GM18907 (cell line): ENCODE measurements at regions not wholly inside any gene's neighbourhood (a gene's known extent, or its start where the extent isn't known, plus 50 kb on each side); places are given as distances from the start of the nearest gene placed in this dataset.
A peak's percentile ranks its signal among the peaks of the same experiment; 100 is the strongest.

Experiments used
- ATAC-seq: cut with Tn5 transposase; IDR thresholded peaks from one replicate; pipeline ENCODE4 v1.9.1; 2021; ENCODE audit warnings: mild to moderate bottlenecking, moderate library complexity; ENCODE audit not compliant: unreplicated experiment

DNA sequence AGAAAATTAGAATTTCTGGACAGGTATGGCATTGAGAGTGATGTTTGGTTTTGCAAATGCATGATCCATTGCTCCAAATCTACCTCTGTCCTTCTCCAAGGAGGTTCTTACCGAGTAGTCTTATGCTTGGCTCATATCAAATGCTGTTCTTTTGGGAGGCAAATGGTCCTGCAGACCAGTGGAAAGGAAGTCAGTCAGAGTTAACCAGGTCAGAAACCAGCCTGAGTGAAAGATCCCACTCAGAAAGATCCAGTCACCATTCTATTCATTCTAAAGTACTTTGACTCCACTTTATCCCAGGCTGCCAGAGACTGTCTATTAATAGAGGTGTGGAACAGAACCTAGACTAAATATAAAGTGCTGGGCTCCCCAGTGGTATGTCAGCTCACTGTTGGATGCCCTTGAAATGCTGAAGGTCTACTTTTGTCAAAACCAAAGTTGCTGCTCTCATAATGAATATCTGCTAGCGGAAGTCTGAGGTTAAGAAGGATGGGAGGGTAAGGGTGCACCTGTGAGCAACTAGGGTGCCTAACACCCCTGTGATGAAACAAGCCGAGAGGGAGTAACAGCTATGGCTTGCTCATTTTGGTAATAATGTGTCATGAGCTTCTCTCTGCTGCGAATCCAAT, 302.2 kb downstream of the ZNF608 start:
- ATAC-seq, result peak; percentile 100

DNA sequence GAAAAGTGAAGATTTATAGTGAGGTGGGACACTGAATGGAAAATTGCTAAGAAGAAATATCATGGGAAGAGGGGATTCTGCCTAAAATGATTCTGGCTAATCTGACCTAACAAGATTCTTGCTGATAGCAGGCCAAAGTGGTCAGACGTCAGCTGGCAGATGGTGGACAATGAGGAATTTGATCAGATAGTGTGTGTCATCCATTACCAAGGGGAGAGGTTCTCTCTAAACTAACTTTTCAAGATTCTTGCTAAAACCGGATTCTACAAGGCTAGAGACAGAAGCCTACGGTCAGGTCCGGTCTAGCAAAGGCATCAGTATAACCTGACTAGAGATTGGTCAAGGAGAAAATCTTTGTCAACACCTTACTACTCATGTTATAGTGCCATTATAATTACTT, 306.0 kb downstream of the ZNF608 start:
- ATAC-seq, result no peak

DNA sequence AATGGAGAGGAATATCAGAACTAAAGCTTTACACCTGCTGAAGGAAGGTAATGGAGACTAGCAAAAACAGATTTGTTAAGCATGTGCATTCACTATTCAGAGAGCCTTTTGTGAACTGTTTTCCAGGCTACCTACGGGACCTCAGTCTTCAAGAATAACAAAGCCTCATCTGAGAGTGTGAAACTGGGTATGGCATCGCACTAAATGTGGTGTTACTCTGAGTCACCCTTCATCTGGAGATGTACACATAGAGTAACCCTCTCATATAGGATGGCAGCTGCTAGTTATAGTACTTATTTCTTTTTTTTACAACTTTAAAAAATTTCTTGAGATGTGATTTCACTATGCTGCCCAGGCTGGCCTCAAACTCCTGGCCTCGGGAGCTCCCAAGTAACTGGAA, 306.8 kb downstream of the ZNF608 start:
- ATAC-seq, result no peak

DNA sequence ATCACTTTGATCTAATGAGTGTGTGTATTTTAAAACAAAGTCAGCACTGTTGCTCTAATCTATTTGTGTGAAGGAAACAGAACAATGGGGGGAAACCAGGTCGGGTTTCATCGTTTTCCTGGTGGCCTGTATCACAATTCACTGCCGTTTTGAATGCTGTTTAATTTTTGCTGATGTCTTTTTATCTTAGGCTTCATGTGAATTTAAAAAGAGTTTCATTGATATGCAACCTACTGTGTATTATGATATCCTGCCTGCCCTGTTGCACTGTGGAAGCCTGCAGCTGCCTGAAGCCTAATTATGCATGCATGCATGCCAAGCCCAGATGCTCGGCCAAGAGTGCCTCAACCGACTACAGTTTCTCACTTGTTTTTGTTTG, 307.5 kb downstream of the ZNF608 start:
- no peak for ATAC-seq

- ATAC-seq, result no peak
Measured at GRCh38 chr5:124438026-124438902, 308.2 kb downstream of the ZNF608 start.

DNA sequence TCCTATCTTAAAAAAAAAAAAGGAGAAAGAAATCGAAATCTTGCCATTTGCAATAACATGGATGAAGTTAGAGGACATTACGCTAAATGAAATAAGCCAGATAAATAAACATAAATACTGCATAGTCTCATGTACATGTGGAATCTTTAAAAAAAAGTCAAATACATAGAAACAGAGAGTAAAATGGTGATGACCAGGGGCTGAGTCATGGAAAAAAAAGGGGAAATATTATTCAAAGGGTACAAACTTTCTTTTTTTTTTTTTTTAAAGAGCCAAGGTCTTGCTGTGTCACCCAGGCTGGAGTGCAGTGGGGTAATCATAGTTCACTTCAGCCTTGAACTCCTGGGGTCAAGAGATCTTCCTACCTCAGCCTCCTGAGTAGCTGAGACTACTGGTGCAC, 310.1 kb downstream of the ZNF608 start:
- no peak for ATAC-seq

DNA sequence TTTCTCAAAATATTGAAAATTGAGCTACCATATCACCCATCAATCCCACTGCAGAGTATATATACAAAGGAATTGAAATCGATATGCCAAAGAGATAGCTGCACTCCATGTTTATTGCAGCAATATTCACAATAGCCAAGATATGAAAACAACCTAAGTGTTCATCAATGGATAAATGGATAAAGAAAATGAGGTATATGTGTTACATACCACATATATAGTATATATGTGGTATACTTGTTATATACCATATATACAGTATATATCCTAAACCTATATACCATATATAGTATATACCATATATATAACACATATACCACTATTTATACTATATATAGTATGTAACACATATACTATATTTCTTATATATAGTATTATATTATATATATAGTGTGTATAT, 313.3 kb downstream of the ZNF608 start:
- no peak for ATAC-seq

- no peak for ATAC-seq
Measured at GRCh38 chr5:124421584-124421983, 324.9 kb downstream of the ZNF608 start.

- ATAC-seq, result no peak
Measured at GRCh38 chr5:124420952-124421351, 325.5 kb downstream of the ZNF608 start.

GRCh38 chr5:124419531-124419930, 326.9 kb downstream of the ZNF608 start:
- no peak for ATAC-seq

DNA sequence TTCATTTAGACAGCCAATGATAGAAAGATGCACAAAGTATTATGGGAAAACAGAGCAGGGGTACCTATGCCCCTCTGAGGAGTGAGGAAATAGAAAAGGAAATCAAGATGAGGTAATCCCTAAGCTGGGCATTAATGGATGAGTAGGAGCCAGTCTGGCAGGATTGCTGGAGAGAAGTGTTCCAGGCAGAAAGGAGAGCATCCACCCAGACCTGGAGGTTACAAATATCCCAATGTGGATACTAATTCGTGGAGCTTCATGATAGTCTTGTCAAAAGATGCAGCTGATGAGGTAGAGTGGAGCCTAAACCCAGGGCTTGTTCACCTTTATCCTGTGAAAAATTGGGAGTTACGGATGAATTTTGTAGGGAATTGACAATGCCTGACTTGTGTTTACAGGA, 328.0 kb downstream of the ZNF608 start:
- no peak for ATAC-seq

DNA sequence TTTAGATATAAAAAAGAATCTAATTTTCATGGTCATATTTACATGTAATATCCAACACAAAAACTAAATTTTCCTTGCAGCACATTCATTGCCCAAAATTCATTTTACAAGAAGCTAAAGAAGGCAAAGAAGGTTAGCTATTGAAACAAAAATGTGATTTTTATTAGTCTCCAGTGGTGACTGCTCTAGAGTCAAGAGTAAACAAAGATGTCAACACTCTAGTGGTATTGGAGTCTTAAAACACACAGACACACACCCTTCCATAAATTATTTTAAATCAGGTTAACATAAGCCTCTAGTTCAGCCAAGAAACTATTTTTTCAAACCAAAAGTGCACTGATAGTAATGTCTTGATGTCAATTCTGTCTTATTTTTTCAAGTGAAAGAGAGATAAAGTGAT, 329.2 kb downstream of the ZNF608 start:
- no peak for ATAC-seq

DNA sequence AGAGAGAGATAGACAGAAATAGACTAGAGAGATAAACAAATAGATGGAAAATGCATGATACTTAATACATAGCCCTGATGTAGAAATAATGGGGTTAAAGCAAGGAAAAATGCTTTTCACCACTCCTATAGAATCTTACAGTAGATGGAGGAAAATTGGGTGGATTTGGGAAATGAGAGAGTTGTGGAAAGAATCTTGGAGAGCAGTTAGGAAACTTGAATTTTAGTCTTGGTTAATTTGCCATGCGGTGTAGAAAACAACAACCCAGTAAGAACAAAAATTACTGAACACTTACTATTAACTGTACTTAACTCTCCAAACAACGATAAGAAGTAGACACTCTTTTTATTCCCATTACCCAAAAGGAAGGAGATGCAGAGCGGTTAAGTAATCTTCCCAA, 329.8 kb downstream of the ZNF608 start:
- ATAC-seq, result no peak

GRCh38 chr5:124414973-124415372, 331.5 kb downstream of the ZNF608 start:
- ATAC-seq, result no peak

DNA sequence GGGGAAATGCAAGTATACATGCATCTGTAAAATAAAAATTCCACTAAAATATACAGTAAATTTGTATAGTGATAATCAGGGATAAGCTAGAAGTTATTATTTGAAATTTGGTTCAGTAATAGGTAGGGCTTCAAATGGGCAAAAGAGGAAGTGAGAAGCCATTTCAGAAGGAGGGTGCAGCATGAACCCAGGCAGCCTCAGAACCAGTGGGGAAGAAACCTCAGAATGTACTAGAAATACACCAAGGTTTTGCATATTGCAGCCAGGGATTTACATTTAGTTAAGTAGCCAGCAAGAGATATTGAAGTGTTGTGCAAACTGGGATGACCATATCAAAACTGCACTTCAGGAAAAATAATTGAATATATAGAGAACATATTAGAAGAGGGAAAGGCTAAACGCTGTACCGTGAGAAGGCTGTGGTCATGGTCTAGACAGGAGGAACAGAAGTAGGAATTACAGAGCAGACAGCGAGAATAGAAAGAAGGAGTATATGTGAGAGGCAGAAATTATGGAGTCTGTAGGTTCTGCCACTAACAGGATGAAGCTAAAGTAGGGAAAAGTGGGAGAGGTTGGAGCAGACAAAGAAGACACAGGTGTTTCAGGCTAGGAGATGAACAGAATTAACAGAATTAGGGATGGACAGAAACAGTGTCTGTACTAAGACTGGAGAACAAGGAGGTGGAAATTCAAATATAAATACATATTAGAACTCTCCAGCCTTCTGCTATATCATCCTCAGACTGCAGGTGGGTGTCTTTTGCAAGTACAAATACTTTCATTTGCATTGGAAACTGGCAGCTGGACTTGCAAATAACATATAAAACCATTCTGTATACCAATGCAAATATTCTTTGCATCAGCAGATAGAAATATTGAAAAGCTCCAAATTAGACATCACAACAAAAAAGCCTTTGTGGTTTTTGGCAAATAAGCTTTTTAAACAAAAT, 335.6 kb downstream of the ZNF608 start:
- ATAC-seq, result peak; percentile 97

- ATAC-seq, result no peak
Measured at GRCh38 chr5:124408738-124409453, 337.5 kb downstream of the ZNF608 start.

- no peak for ATAC-seq
Measured at GRCh38 chr5:124404796-124405195, 341.6 kb downstream of the ZNF608 start.

DNA sequence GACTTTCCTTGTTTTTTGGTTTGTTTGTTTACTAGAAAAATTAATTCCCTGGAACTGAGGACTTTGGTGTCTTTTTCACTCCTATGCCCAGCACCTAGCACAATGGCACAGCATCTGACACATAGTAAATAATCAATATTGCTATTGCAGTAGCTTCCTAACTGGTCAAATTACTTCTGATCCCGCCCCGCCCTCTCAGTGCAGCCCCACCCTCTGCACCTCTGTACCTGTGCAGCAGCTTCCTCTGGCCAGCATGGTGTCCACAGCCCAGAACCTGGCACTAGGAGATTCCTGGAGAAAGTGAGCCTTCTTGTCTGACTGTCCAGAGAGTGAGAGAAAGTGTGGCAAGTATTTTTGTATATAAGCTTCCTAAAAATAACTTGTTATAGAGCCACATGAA, 343.2 kb downstream of the ZNF608 start:
- ATAC-seq, result no peak

GRCh38 chr5:124402144-124402581, 344.3 kb downstream of the ZNF608 start:
- ATAC-seq, result no peak

DNA sequence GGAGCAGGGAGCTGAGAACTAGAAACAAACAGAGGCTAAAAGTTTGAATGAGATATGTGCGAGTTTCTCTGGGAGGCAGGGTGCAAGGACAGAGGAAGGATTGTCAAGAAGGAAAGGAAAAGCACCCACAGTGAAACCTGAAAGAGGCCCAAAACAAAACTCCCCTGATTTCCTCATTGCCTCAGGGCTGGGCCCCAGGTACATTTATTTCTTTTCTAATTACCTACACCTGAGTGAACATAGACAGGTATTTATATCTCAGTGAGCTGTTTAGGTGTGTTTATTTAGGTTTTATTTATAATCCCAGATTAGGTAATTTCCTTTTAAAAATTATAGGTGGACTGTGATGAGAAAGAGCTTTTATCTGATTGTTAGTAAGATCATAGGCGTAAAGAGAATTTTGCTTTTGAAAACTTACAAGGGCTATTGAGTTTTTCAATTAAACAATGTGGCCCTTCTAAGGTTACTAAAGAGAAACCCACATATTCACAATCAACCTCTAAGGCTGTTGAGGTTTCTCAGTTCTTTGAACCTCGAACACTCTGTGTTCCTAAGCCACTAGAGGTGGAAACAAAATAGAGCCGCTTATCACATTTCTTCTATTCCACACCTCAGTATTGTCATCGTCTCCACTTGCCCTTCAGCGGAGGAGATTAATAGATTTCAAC, 344.8 kb downstream of the ZNF608 start:
- ATAC-seq, result no peak
